HCT116 (cell line): ENCODE measurements at regions not wholly inside any gene's neighbourhood (a gene's known extent, or its start where the extent isn't known, plus 50 kb on each side); places are given as distances from the start of the nearest gene placed in this dataset.

ENCODE experiments used
- EGR1 ChIP-seq: IDR thresholded peaks from 2 replicates; pipeline ENCODE4 v1.6.1; 2012; ENCODE audit warnings: low read depth
- EZH2 ChIP-seq: fragments of 200-600 bp; sonication (generic); IDR thresholded peaks from 2 replicates; pipeline ENCODE4 v1.6.1; 2017; ENCODE audit warnings: antibody characterized with exemption, mixed run types
- EZH2phosphoT487 ChIP-seq: fragments of 200-600 bp; IDR thresholded peaks from 2 replicates; pipeline ENCODE4 v1.6.1; 2018; ENCODE audit warnings: antibody characterized with exemption, borderline replicate concordance
- JUND ChIP-seq: IDR thresholded peaks from 2 replicates; pipeline ENCODE4 v1.6.1; 2012
- POLR2A ChIP-seq: IDR thresholded peaks from 2 replicates; pipeline ENCODE4 v1.7.0; 2011; ENCODE audit warnings: borderline replicate concordance; ENCODE audit not compliant: insufficient read depth, insufficient read length; ENCODE audit errors: extremely low read depth
- POLR2AphosphoS5 ChIP-seq: IDR thresholded peaks from 2 replicates; pipeline ENCODE4 v1.6.1; 2011; ENCODE audit warnings: mild to moderate bottlenecking, low read depth, low read length, moderate library complexity
- SIN3A ChIP-seq: IDR thresholded peaks from 2 replicates; pipeline ENCODE4 v1.6.1; 2012; ENCODE audit warnings: low read depth
- TCF7L2 ChIP-seq: IDR thresholded peaks from 2 replicates; pipeline ENCODE4 v1.7.0; 2011; ENCODE audit warnings: borderline replicate concordance, inconsistent platforms; ENCODE audit not compliant: insufficient read depth, insufficient read length; ENCODE audit errors: extremely low read depth
- ZFX ChIP-seq: fragments of 450-650 bp; IDR thresholded peaks from 2 replicates; pipeline ENCODE4 v1.6.1; 2017
- TF ChIP-seq, protein P1 (sequence below), 3 experiments: fragments of 200-600 bp in 1 of 3; sonication (generic) in 1 of 3; IDR thresholded peaks in 2 of 3; conservative IDR thresholded peaks in 1 of 3; 2 replicates each; pipeline ENCODE4 v1.5.1; 2012 to 2017; ENCODE audit warnings: low read depth in 2 of 3, low read length in 2 of 3, antibody characterized with exemption in 1 of 3, borderline replicate concordance in 1 of 3, control low read depth in 1 of 3, mild to moderate bottlenecking in 1 of 3, mixed read lengths in 1 of 3, mixed run types in 1 of 3, moderate library complexity in 1 of 3; ENCODE audit not compliant: insufficient read depth in 1 of 3
- TF ChIP-seq, protein P2 (sequence below): IDR thresholded peaks from 2 replicates; pipeline ENCODE4 v1.6.1; 2012; ENCODE audit warnings: low read depth

DNA sequence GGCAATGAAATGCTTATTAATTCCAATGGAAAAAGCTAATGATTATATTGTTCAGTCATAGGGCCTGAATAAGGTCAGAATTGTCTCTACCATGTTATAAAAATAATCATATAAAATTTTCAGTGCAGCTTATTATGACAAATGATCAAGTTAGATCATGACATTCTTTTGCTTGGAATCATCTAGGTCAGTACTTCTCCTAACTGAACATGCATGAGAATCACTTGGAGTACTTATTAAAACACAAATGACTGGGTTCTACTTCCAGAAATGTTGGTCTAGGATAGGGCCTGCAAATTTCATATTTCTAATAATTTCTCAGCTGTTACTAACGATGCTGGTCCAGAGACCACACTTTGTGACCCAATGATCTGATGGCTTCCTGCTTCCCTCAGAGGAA, 806.0 kb upstream of the ZNF608 start:
- TF ChIP-seq, protein P1, sequence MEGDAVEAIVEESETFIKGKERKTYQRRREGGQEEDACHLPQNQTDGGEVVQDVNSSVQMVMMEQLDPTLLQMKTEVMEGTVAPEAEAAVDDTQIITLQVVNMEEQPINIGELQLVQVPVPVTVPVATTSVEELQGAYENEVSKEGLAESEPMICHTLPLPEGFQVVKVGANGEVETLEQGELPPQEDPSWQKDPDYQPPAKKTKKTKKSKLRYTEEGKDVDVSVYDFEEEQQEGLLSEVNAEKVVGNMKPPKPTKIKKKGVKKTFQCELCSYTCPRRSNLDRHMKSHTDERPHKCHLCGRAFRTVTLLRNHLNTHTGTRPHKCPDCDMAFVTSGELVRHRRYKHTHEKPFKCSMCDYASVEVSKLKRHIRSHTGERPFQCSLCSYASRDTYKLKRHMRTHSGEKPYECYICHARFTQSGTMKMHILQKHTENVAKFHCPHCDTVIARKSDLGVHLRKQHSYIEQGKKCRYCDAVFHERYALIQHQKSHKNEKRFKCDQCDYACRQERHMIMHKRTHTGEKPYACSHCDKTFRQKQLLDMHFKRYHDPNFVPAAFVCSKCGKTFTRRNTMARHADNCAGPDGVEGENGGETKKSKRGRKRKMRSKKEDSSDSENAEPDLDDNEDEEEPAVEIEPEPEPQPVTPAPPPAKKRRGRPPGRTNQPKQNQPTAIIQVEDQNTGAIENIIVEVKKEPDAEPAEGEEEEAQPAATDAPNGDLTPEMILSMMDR (IDR thresholded peaks at IDR 0.05 in 2 of 3, conservative IDR thresholded peaks at IDR 0.05 in 1 of 3; ENCODE audit: borderline replicate concordance in 1 of 3, insufficient read depth in 1 of 3, low read depth in 2 of 3, low read length in 2 of 3): no peak
- no peak for TF ChIP-seq EZH2
- no peak for TF ChIP-seq POLR2AphosphoS5
- no peak for TF ChIP-seq JUND
- no peak for TF ChIP-seq ZFX
- no peak for TF ChIP-seq POLR2A
- no peak for TF ChIP-seq SIN3A
- TF ChIP-seq EGR1: no peak
- TF ChIP-seq, protein P2, sequence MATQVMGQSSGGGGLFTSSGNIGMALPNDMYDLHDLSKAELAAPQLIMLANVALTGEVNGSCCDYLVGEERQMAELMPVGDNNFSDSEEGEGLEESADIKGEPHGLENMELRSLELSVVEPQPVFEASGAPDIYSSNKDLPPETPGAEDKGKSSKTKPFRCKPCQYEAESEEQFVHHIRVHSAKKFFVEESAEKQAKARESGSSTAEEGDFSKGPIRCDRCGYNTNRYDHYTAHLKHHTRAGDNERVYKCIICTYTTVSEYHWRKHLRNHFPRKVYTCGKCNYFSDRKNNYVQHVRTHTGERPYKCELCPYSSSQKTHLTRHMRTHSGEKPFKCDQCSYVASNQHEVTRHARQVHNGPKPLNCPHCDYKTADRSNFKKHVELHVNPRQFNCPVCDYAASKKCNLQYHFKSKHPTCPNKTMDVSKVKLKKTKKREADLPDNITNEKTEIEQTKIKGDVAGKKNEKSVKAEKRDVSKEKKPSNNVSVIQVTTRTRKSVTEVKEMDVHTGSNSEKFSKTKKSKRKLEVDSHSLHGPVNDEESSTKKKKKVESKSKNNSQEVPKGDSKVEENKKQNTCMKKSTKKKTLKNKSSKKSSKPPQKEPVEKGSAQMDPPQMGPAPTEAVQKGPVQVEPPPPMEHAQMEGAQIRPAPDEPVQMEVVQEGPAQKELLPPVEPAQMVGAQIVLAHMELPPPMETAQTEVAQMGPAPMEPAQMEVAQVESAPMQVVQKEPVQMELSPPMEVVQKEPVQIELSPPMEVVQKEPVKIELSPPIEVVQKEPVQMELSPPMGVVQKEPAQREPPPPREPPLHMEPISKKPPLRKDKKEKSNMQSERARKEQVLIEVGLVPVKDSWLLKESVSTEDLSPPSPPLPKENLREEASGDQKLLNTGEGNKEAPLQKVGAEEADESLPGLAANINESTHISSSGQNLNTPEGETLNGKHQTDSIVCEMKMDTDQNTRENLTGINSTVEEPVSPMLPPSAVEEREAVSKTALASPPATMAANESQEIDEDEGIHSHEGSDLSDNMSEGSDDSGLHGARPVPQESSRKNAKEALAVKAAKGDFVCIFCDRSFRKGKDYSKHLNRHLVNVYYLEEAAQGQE: no peak
- TF ChIP-seq EZH2phosphoT487: no peak
- TF ChIP-seq TCF7L2: no peak
